NCI-H345 (cell line): ENCODE measurements at regions not wholly inside any gene's neighbourhood (a gene's known extent, or its start where the extent isn't known, plus 50 kb on each side); places are given as distances from the start of the nearest gene placed in this dataset.

ENCODE experiments used
- DNase-seq: peaks from one replicate; lab custom pipeline; 2025; lab: John Stamatoyannopoulos, UW

DNA sequence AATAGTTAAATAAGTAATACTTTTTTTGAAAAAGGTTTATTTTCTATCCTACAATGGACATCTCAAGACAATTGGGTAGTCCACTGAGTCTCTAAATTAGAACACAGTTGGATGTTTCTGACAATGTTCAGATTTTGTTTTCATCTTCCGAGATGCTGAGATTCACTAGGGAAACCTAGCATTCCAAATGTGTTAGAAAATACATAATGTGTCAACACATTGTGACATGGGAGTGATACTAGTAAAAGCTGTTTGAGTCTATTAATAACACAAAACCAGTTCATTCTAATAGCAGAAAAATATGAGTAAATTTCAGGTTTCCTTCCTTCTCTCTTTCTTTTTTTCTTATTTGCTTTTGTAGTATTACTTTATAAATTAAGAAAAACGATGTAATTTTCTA lies 68.2 kb upstream of the CDH10 start:
- DNase-seq = no peak

DNA sequence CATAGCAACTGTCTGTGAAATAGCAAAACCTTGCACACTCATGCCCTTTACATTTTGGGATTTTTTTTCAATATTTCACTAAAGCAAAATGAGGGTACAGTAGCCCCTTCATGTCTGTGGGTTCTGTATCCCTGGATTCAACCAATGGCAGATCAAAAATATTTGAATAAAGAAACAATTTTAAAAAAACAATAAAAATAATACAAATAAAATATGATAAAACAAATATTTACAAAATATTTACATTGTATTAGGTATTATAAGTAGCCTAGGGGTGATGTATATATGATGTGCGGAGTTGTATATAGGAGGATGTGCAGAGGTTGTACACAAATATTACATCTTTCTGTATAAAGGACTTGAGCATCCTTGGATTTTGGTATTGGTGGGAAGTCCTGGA lies 67.3 kb upstream of the CDH10 start:
- DNase-seq = no peak

GRCh38 chr5:24703934-24704333 lies 59.2 kb upstream of the CDH10 start:
- peak; percentile 53 for DNase-seq
